GM21717 (cell line): ENCODE measurements at regions not wholly inside any gene's neighbourhood (a gene's known extent, or its start where the extent isn't known, plus 50 kb on each side); places are given as distances from the start of the nearest gene placed in this dataset.

ENCODE experiments used
- ATAC-seq: cut with Tn5 transposase; IDR thresholded peaks from one replicate; pipeline ENCODE4 v1.9.1; 2021; ENCODE audit warnings: mild to moderate bottlenecking, moderate library complexity; ENCODE audit not compliant: unreplicated experiment

DNA sequence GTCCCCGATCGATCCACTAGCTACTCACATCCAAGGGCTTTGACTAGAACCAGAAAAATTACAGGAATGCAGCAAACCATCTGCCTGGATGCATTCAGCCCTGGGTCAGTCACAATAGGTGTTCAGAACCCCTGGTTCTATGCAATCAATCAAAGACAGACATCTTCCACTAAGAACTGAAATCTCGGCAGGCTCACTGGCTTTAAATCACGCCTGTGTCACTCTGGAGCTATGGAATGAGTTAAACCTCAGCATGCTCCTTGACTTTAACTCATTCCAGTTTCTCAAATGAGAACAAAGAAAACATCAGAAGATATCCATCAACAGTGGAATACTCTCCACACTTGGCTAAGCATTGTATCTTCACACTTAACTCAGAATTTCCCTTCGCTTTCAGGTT is 68.1 kb upstream of the SPTBN1 start:
- ATAC-seq, result no peak

DNA sequence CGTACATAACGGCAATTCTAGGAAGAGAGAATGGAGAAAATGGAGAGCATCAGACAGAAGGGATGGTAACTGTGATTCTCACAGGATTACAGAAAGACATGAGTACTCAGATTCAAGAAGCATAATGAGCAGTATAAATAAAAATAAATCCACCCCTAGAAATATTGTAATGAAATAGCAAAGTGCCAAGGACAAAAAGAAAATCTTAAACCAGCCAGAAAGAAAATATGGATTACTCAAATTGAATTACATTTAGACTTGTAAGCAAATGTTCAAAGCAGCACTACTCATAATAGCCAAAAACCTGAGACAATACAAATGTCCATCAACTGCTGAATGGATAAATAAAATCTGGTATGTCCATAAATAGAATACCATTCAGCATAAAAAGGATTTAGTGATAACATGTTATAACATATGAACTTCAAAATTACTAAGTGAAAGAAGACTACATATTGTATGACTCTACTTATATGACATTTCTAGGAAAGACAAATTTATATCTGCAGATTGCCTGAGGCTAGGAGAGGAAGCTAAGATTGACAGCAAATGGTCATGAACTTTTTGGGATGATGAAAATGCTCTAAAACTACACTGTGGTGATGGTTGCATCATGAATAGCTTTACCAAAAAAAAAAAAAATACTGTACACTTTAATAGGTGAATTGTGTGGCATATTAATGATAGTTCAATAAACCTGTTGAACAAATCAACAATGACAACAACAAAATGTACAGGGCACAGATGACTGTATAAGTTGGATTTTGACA is 63.4 kb upstream of the SPTBN1 start:
- ATAC-seq, result no peak

DNA sequence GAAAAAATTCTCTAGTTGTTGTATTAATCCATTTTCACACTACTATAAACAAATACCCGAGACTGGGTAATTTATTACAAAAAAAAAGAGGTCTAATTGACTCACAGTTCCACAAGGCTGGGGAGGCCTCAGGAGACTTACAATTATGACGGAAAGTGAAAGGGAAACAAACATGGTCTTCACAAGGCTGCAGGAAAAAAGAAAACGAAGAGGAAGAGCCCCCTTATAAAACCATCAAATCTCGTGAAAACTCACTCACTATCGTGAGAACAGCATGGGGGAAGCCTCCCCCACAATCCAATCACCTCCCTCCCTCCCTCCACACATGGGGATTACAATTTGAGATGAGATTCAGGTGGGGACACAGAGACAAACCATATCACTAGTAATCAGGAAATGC is 61.7 kb upstream of the SPTBN1 start:
- ATAC-seq, result peak; percentile 73

DNA sequence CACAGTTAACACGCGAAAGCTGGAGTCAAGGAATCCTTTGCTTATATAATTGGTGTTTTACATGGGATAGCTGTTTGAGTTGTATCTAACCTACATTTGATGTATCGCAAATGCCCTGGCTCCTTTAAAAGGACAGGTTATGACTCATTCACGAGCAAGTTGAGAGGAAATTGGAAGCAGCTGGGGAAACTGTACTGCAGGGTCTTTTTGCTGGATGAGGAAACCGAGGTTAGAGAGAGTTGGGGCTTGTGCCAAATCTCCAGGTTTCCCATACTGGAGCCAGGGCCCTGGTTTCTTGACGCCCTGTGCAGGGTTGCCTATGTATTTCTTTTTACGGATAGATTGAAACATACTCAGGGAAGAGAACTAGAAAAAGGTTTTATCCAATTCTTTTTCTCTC is 60.0 kb upstream of the SPTBN1 start:
- no peak for ATAC-seq

DNA sequence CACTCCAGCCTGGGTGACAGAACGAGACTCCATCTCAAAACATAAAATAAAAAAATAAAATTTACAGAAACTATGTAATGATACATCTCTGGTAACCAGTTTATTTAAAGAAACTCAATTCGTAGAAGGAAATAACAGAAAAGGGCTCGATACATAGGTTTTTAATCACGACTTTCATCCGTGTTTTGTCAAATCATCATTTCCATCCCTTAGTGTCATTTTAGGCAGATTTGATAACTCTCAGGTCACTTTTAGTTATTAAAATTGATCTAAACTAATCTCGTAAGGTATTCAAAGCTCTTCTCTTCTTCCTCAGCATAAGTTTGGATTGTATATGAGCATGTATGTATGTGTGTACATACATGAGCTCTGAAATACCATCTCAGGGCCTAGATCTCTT is 59.3 kb upstream of the SPTBN1 start:
- ATAC-seq, result no peak

DNA sequence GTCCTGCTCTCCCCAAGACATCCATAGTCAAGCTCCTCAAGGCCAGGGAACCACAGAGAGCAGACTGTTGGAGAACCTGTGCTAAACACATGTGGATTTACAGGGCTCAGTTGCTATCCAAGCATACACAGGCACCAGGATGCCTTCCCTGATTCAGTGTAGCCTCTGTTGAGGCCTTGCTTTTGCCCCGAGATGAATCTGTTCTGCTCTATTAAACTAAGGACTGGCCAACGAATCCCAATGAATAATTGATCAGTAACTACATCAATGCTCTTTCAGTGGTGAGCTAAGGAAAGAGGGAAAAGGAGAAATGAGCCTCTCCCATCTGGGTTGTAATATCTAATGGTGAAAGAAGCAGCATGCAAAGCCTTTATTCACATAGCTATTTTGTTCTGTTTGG is 58.7 kb upstream of the SPTBN1 start:
- ATAC-seq, result no peak

DNA sequence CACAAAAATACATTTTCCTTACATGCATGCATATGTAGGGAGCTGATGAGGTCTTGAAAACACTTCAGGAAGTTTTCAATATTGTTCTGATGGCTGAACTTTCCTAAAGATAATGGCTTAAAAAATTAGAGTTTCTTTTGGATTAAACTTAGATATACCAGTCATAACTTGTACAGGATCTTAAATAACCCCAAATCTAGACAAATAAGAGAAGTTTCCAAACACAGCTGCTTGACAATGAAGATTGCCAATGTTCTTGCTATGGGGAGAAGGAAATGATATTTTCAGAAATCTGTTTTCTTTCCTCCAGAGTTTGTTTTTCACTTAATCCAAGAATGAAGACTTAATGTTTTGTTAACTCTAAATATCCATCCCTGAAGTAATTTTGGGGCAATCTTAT is 54.6 kb upstream of the SPTBN1 start:
- no peak for ATAC-seq

DNA sequence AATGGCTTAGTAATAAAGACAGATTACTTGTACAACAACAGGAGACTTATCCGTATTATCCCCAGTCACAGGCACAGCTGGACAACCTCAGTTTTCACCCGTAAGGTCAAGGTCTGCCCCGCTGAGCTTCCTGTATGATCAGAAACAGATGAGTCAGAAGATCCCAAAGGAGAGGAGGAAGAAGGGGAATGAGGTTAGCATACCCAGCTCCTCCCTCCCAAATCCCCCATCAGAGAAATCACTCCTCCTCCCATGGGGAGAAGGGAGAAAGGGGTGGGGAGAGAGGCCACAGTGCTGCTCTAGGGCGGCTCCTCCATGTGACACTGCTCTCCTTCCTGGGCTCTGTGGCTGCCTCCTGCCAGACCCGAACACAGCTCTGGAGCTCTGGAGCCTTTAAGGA is 53.8 kb upstream of the SPTBN1 start:
- ATAC-seq, result no peak

DNA sequence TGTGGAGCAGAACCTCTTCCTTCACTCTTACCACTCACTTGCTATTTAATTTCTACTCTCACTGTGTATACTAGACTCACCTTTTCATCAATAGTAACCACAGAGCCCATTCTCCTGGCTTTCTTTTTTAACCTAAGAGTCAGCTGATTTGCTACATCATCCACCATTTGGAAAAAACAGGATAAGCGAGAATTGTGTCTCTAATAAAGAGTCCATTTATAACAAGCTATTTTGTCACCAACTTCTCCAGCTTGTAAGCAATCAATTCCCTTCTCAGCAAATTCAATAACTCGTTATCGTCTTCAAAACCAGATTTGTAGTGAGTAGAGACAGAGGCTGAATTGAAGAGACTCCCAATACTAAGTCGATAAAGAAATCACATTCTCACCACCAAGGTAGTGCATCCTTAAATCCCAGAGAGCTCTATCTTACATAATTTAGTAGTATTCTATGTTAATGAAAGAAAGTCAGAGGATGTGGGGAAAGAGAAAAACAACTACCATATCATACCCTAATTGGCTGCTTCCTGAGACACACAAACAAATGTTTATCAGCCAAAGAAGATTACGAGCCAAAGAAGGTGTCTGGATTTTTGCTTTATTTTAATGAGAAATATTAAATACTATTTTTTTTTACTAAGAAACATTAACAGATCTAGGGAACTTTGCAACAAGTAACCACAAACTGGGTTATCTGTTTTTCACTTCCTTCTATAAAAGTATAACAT is 52.5 kb upstream of the SPTBN1 start:
- ATAC-seq, result no peak

DNA sequence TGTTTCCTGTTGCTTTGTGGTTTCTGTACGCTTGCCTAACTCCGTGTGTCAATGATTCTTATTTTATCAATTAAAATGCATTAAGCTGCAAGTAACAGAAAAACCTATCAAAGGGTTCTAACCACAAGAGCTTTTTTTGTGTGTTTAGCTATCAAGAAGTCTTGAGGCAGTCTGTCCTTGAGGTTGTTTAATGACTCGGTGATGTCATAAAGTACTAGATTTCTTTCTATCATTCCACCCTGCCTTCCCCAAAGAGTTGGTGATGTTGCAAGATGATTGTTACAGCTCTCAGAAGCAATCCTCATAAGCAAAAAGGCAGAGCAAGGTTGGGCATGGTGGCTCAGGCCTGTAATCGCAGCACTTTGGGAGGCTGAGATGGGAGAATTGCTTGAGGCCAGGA is 51.9 kb upstream of the SPTBN1 start:
- ATAC-seq, result no peak

DNA sequence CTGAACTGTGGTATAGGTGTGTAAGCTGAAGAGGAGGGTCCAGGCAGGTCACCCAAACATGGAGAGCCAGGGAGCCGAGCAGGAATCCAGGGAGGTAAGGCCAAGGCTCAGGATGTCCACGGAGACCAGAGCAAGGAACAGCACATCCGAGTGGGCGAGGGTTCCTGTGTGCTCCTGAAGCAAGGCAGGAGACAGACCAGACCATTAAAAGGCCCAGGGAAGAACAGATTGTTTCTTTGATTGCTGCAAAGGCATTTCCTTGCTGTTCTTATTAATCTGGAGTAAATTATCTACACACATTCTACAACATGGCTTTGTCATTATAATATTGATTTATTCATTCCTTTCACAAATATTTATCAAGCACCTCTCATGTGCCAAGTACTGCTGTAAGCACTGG is 50.1 kb upstream of the SPTBN1 start:
- ATAC-seq, result no peak
